Activated T-helper 1 cell treated with anti-CD3 and anti-CD28 coated beads, Interleukin-2, amount 50 U/mL, for 16 hours (primary cell): ENCODE measurements at regions not wholly inside any gene's neighbourhood (a gene's known extent, or its start where the extent isn't known, plus 50 kb on each side); places are given as distances from the start of the nearest gene placed in this dataset.
A peak's percentile ranks its signal among the peaks of the same experiment; 100 is the strongest.
"Not testable (repeated sequence)": the region's sequence is repeated elsewhere in the genome, so short reads cannot be mapped to it uniquely, and the experiment has no call there.

Experiments
- DNase-seq, 2 donors: peaks; one replicate each; pipeline ENCODE4 v3.0.0-alpha.2; 2020; ENCODE audit warnings: low read depth in 1 of 2, low spot score in 1 of 2

- no peak for DNase-seq
These were observed 499.1 kb upstream of the RUNX1 start for GRCh38 chr21:35547946-35548774.

GRCh38 chr21:35543746-35544145 lies 494.6 kb upstream of the RUNX1 start:
- DNase-seq: no peak

GRCh38 chr21:35540950-35541638 lies 492.0 kb upstream of the RUNX1 start:
- DNase-seq: no peak

- DNase-seq: no peak
These were observed 489.3 kb upstream of the RUNX1 start for GRCh38 chr21:35538386-35538785.

- no peak for DNase-seq
These were observed 488.5 kb upstream of the RUNX1 start for GRCh38 chr21:35537604-35538003.

- DNase-seq: no peak
These were observed 484.8 kb upstream of the RUNX1 start for GRCh38 chr21:35533893-35534292.

- no peak for DNase-seq
These were observed 481.7 kb upstream of the RUNX1 start for GRCh38 chr21:35530766-35531165.

- DNase-seq: no peak
These were observed 480.2 kb upstream of the RUNX1 start for GRCh38 chr21:35529171-35529863.

GRCh38 chr21:35528116-35529042 lies 479.3 kb upstream of the RUNX1 start:
- peak; percentile 3 to 10 for DNase-seq

GRCh38 chr21:35527358-35527757 lies 478.3 kb upstream of the RUNX1 start:
- no peak for DNase-seq

- no peak for DNase-seq
These were observed 476.3 kb upstream of the RUNX1 start for GRCh38 chr21:35525443-35525842.

- DNase-seq: no peak
These were observed 472.9 kb upstream of the RUNX1 start for GRCh38 chr21:35521852-35522505.

- DNase-seq: no peak
These were observed 472.2 kb upstream of the RUNX1 start for GRCh38 chr21:35521293-35521692.

- no peak for DNase-seq
These were observed 471.8 kb upstream of the RUNX1 start for GRCh38 chr21:35520856-35521255.

GRCh38 chr21:35520302-35520701 lies 471.2 kb upstream of the RUNX1 start:
- no peak for DNase-seq

- DNase-seq: no peak
These were observed 468.8 kb upstream of the RUNX1 start for GRCh38 chr21:35517865-35518264.

GRCh38 chr21:35516292-35516691 lies 467.2 kb upstream of the RUNX1 start:
- DNase-seq: not testable (repeated sequence)

GRCh38 chr21:35512346-35512745 lies 463.2 kb upstream of the RUNX1 start:
- no peak for DNase-seq

- no peak for DNase-seq
These were observed 462.6 kb upstream of the RUNX1 start for GRCh38 chr21:35511696-35512162.
